ENCODE measurements at regions not wholly inside any gene's neighbourhood (a gene's known extent, or its start where the extent isn't known, plus 50 kb on each side); places are given as distances from the start of the nearest gene placed in this dataset.

- CTCF ChIA-PET, result no interaction called here
- no peaks in the 10 kb centered on the region for H3K36me3 Mint-ChIP-seq
- no peaks in the 10 kb centered on the region for H3K9me3 Mint-ChIP-seq
- H3K27ac Mint-ChIP-seq, result no peak overlapping the region
- no peak for DNase-seq
- H3K27me3 Mint-ChIP-seq, result no peaks in the 10 kb centered on the region
- no peaks in the 10 kb centered on the region for H3K4me1 Mint-ChIP-seq
- H3K4me3 Mint-ChIP-seq, result no peak overlapping the region
Measured at GRCh38 chr1:215459136-215459535, 108.0 kb upstream of the KCTD3 start.

GRCh38 chr1:215466361-215466760 lies 100.7 kb upstream of the KCTD3 start:
- DNase-seq, result no peak
- H3K36me3 Mint-ChIP-seq, result no peaks in the 10 kb centered on the region
- no peaks in the 10 kb centered on the region for H3K27me3 Mint-ChIP-seq
- H3K27ac Mint-ChIP-seq, result no peak overlapping the region
- no peak overlapping the region for H3K4me3 Mint-ChIP-seq
- CTCF ChIA-PET, result no interaction called here
- H3K4me1 Mint-ChIP-seq, result no peaks in the 10 kb centered on the region
- H3K9me3 Mint-ChIP-seq, result no peaks in the 10 kb centered on the region

- no peaks in the 10 kb centered on the region for H3K4me1 Mint-ChIP-seq
- CTCF ChIA-PET, result no interaction called here
- no peaks in the 10 kb centered on the region for H3K36me3 Mint-ChIP-seq
- H3K4me3 Mint-ChIP-seq, result no peak overlapping the region
- DNase-seq, result no peak
- H3K27me3 Mint-ChIP-seq, result no peaks in the 10 kb centered on the region
- no peaks in the 10 kb centered on the region for H3K9me3 Mint-ChIP-seq
- H3K27ac Mint-ChIP-seq, result no peak overlapping the region
Measured at GRCh38 chr1:215471463-215471862, 95.6 kb upstream of the KCTD3 start.

GRCh38 chr1:215472723-215473122 lies 94.4 kb upstream of the KCTD3 start:
- Mint-ChIP-seq H3K4me1 (no peaks in the 10 kb centered on the region), H3K27me3 (no peaks in the 10 kb centered on the region), H3K27ac (no peak overlapping the region), H3K4me3 (no peak overlapping the region), H3K9me3 (no peaks in the 10 kb centered on the region), H3K36me3 (no peaks in the 10 kb centered on the region)
- no peak for DNase-seq
- CTCF ChIA-PET, result no interaction called here

DNA sequence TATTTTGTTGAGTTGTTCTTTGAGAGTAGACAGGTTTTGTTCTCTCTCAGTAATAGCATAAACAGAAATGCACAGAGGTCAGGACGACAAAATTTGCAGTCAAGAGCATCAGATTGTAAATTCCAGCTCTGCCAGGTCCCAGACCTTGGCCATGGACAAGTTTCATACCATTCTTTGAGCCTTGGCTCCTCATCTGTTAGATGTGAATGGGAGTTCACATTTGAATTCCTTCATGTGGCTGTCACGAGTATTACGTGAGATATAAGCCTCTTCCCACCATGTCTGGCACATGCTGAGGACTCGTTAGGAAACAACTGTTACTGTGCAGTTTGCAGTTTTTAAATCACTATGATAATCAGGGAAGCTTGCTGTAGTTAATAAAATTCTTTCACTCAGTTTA lies 93.2 kb upstream of the KCTD3 start:
- H3K4me3 Mint-ChIP-seq, result no peak overlapping the region
- no peaks in the 10 kb centered on the region for H3K9me3 Mint-ChIP-seq
- H3K27ac Mint-ChIP-seq, result no peak overlapping the region
- H3K27me3 Mint-ChIP-seq, result no peaks in the 10 kb centered on the region
- CTCF ChIA-PET, result no interaction called here
- no peaks in the 10 kb centered on the region for H3K36me3 Mint-ChIP-seq
- DNase-seq, result no peak
- H3K4me1 Mint-ChIP-seq, result no peaks in the 10 kb centered on the region

DNA sequence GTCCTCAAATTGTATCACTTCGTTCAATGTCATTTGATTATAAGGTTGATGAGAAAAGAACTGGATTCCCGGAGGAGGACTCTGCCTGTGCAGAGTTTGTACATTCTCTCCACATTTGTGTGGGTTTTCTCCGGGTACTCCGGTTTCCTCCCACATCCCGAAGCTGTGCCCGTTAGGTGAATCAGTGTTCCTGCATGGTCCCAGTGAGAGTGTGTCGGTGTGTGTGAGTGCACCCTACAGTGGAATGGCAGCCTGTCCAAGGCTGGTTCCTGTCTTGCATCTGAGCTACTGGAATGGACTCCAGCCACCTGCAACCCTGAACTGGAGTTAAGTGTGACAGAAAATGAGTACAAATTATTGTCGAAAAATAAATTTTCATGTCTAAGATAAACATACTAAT lies 92.2 kb upstream of the KCTD3 start:
- CTCF ChIA-PET, result no interaction called here
- H3K4me1 Mint-ChIP-seq, result no peaks in the 10 kb centered on the region
- H3K36me3 Mint-ChIP-seq, result no peaks in the 10 kb centered on the region
- H3K27ac Mint-ChIP-seq, result no peak overlapping the region
- no peaks in the 10 kb centered on the region for H3K27me3 Mint-ChIP-seq
- no peak overlapping the region for H3K4me3 Mint-ChIP-seq
- no peaks in the 10 kb centered on the region for H3K9me3 Mint-ChIP-seq
- no peak for DNase-seq

- no peak for DNase-seq
- Mint-ChIP-seq H3K27me3 (no peaks in the 10 kb centered on the region), H3K9me3 (no peaks in the 10 kb centered on the region), H3K27ac (no peak overlapping the region), H3K4me3 (no peak overlapping the region), H3K36me3 (no peaks in the 10 kb centered on the region), H3K4me1 (no peaks in the 10 kb centered on the region)
- CTCF ChIA-PET, result no interaction called here
Measured at GRCh38 chr1:215475796-215476481, 91.2 kb upstream of the KCTD3 start.

- no peak overlapping the region for H3K27ac Mint-ChIP-seq
- no peaks in the 10 kb centered on the region for H3K9me3 Mint-ChIP-seq
- H3K27me3 Mint-ChIP-seq, result no peaks in the 10 kb centered on the region
- H3K4me3 Mint-ChIP-seq, result no peak overlapping the region
- H3K36me3 Mint-ChIP-seq, result no peaks in the 10 kb centered on the region
- DNase-seq, result no peak
- H3K4me1 Mint-ChIP-seq, result no peaks in the 10 kb centered on the region
- CTCF ChIA-PET, result no interaction called here
Measured at GRCh38 chr1:215476541-215476940, 90.6 kb upstream of the KCTD3 start.

DNA sequence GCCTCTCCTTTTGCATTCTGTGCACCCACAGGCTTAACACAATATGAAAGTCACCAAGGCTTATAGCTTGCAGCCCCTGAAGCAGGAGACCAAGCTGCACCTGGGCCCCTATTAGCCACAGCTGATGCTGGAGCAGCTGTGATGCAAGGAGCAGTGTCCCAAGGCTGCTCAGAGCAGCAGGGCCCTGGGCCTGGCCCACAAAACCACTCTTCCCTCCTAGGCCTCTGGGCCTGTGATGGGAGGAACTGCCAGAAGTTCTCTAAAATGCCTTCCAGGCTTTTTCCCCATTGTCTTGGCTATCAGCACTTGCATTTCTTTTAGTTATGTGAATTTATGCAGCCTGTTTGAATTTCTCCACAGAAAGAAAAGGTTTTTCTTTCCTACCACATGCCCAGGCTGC lies 89.5 kb upstream of the KCTD3 start:
- H3K36me3 Mint-ChIP-seq, result no peaks in the 10 kb centered on the region
- H3K27me3 Mint-ChIP-seq, result no peaks in the 10 kb centered on the region
- no peak for DNase-seq
- H3K4me3 Mint-ChIP-seq, result no peak overlapping the region
- CTCF ChIA-PET, result no interaction called here
- H3K4me1 Mint-ChIP-seq, result no peaks in the 10 kb centered on the region
- H3K9me3 Mint-ChIP-seq, result no peaks in the 10 kb centered on the region
- no peak overlapping the region for H3K27ac Mint-ChIP-seq

DNA sequence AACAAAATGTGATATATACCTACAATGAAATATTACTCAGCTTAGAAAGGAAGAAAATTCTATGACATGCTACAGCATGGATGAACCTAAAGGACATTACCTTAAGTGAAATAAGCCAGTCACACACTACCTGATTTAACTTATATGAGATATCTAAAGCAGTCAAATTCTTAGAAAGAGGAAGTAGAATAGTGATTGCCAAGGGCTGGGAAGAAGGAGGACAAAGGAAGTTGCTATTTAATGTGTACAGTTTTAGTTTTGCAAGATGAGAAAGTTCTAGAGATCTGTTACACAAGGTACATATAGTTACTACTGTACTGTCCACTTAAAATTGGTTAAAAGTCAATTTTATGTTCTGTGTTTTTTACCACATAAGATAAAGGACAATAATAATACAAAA lies 87.5 kb upstream of the KCTD3 start:
- Mint-ChIP-seq H3K27ac (no peak overlapping the region), H3K9me3 (no peaks in the 10 kb centered on the region), H3K36me3 (no peaks in the 10 kb centered on the region), H3K27me3 (no peaks in the 10 kb centered on the region), H3K4me1 (no peaks in the 10 kb centered on the region), H3K4me3 (no peak overlapping the region)
- CTCF ChIA-PET, result no interaction called here
- no peak for DNase-seq

- CTCF ChIA-PET, result no interaction called here
- Mint-ChIP-seq H3K4me1 (no peaks in the 10 kb centered on the region), H3K4me3 (no peak overlapping the region), H3K9me3 (no peaks in the 10 kb centered on the region), H3K36me3 (no peaks in the 10 kb centered on the region), H3K27ac (no peak overlapping the region), H3K27me3 (no peaks in the 10 kb centered on the region)
- no peak for DNase-seq
Measured at GRCh38 chr1:215482079-215482478, 85.0 kb upstream of the KCTD3 start.

DNA sequence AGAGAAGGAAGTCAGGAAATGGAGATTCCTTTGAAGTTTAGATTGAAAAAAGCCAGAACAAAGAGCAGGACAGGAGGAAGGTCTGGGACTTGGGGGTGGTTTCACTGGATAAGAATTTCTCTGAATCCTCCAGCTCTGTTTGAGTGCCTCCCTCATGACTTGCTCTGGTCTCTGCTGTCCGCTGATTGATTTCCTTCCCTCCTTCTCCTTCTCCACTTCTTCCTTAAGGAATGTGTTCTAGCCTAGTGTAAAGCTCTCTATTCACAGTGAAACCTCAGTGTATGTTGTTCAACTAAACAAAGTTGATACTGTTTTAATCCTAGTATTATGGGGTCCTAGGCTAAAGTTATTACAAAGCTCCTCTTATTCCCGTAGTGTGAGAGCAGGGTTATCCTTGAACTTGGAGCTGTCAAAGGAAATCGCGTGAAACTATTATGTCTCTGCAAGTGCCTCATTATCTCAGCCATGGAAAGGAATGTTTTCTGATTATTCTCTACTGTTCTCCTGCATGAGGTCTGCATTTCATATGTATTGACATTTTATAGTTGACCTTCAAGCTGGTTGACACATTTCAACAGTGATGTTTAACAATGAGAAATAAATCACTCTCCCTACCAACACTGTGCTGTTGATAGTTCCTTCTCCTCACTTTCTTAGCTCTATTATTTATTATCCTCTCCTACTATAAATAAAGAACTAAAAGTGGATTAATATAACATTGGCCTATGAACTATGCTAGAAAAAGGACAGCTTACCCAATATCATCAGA lies 82.7 kb upstream of the KCTD3 start:
- no peak for DNase-seq
- CTCF ChIA-PET, result no interaction called here
- no peaks in the 10 kb centered on the region for H3K27me3 Mint-ChIP-seq

DNA sequence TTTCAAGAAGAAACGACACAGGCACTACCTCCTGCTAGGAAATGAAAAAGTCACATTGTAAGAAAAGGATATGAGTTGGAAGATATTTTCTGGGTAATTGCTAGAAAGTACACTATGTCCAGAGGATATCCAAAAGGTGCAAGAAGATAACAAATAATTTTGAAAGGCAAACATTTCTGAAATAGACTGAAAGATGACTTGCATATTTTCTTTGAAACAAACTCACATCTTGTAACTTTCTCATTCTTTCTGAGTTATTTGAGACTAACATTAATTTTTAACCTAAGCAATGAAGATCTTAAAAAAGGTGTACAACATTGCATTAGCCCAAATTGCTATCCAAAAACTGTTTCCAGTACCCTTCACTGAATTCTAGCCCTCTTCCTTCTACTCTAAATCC lies 79.6 kb upstream of the KCTD3 start:
- CTCF ChIA-PET, result no interaction called here
- Mint-ChIP-seq H3K9me3 (no peaks in the 10 kb centered on the region), H3K36me3 (no peaks in the 10 kb centered on the region), H3K27me3 (no peaks in the 10 kb centered on the region), H3K4me3 (no peak overlapping the region), H3K27ac (no peak overlapping the region), H3K4me1 (no peaks in the 10 kb centered on the region)
- no peak for DNase-seq

More for the DNA sequence above, 82.7 kb upstream of the KCTD3 start:
- Mint-ChIP-seq H3K4me1 (no peaks in the 10 kb centered on the region), H3K36me3 (no peaks in the 10 kb centered on the region), H3K4me3 (no peak overlapping the region), H3K27ac (no peak overlapping the region), H3K9me3 (no peaks in the 10 kb centered on the region)

- H3K9me3 Mint-ChIP-seq, result no peaks in the 10 kb centered on the region
- no peaks in the 10 kb centered on the region for H3K27me3 Mint-ChIP-seq
- no peaks in the 10 kb centered on the region for H3K4me1 Mint-ChIP-seq
- H3K4me3 Mint-ChIP-seq, result no peak overlapping the region
- no peak overlapping the region for H3K27ac Mint-ChIP-seq
- DNase-seq, result no peak
- CTCF ChIA-PET, result no interaction called here
- no peaks in the 10 kb centered on the region for H3K36me3 Mint-ChIP-seq
Measured at GRCh38 chr1:215488850-215489249, 78.3 kb upstream of the KCTD3 start.

DNA sequence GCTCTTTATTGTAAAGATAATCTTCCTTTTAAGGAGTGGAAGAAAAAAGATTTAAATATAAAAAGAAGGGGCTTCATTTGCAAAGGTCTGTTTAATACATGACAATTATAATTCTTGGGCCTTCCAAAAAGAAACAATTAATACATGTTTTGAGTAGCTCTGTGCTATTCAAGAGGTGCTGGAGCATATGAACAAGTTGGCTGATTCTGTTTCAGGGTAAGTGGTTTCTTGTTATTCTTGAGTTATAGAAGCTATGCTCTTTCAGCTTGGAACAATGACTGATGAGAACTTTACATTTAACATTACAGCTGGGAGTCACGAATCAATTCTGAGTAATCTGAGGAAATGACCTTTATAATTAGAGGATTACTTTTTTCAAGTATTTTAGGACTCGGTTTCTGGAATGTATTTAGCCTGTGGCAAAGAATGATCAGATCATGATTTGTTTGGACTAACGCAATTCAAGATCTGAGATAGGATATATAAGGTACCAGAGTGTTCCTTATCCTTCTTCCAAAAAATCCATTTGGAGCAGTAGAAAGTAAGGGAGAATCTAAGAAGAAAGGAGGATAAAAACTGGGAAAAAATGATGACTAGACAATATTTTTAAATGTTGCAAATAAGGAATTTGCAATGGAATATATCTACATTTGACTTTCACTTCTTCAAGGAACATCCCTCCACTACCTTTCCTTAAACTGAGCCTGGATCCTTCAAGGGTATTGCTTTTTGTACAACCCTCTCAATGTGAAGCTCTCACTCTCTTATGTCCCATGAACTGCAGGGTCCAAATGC lies 77.1 kb upstream of the KCTD3 start:
- H3K27me3 Mint-ChIP-seq, result no peaks in the 10 kb centered on the region
- H3K27ac Mint-ChIP-seq, result no peak overlapping the region
- no peak for DNase-seq
- CTCF ChIA-PET, result no interaction called here
- H3K4me3 Mint-ChIP-seq, result no peak overlapping the region
- H3K4me1 Mint-ChIP-seq, result no peaks in the 10 kb centered on the region
- H3K36me3 Mint-ChIP-seq, result no peaks in the 10 kb centered on the region
- H3K9me3 Mint-ChIP-seq, result no peaks in the 10 kb centered on the region
